ENCODE measurements at regions not wholly inside any gene's neighbourhood (a gene's known extent, or its start where the extent isn't known, plus 50 kb on each side); places are given as distances from the start of the nearest gene placed in this dataset.
"Not testable (repeated sequence)": the region's sequence is repeated elsewhere in the genome, so short reads cannot be mapped to it uniquely, and the experiment has no call there.

DNA sequence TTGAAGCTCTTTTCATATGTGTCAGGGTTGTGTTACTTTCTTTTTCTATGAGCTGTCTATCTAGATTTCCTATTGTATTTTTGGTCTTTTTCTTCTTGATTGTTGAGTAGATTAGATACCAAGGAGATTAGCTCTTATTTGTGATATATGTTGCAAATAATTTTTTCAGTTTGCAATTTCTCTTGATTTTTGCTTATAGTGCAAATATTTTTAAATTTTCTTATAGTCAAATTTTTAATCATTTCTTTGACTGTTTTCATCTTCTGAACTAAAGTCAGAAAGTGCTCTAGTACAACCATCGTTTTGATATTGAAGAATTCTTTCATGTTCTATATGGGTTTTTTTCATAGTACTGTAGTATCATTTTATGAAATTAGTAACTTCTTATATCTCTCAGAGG is 193.7 kb downstream of the OSTF1 start:
- DNase-seq (no peak), ATAC-seq (no peak)

DNA sequence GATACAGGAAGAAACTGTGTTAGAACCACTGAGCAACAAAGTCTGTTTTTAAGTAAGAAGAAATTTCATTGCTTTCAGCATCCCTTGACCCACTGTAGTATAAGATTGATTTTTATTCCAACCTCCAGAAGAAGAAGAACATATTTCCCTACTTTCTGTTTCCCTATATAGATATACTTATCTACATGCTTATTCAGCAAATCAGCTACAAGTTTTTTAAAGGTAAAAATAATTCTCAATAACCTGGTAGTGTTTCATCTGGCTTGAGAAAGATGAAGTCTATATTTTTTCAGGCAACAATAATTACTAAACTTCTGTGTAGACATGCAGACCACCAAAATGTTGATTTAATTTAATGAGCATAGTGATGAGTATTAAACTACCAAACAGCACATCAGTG is 201.0 kb downstream of the OSTF1 start:
- DNase-seq (no peak), ATAC-seq (no peak)

DNA sequence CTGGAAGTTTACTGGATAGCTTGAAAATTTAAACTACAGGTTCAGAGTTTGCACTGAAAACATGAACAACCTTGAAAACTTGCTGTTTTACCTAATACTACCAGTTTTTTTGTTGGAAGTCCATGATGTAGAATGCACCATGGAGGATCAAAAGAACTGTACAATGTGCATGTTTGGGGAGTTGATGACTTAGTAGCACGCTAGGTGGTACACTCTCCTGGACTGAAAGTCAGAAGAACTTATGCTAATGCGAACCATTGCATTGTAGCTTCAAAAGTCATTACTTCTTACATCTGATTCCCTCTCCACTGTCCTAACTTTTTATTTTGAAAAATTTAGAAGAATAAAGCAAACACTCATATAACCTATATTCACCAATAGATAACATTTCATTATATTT is 211.0 kb downstream of the OSTF1 start:
- ATAC-seq (no peak), DNase-seq (no peak)

DNA sequence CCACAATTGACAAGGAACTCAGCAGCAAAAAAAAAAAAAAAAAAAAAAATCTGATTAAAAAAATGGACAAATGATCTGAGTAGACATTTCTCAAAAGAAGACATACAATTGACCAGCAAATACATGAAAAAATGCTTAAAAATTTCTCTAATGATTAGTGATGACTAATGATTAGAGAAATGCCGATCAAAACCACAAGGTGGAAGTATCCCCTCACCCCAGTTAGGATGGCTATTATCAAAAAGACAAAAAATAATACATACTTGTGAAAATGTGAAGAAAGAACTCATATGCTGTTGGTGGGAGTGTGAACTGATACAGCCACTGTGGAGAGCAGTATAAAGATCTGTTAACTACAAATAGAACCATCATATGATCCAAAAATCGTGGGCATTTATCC is 245.3 kb downstream of the OSTF1 start:
- no peak for ATAC-seq
- DNase-seq = no peak

DNA sequence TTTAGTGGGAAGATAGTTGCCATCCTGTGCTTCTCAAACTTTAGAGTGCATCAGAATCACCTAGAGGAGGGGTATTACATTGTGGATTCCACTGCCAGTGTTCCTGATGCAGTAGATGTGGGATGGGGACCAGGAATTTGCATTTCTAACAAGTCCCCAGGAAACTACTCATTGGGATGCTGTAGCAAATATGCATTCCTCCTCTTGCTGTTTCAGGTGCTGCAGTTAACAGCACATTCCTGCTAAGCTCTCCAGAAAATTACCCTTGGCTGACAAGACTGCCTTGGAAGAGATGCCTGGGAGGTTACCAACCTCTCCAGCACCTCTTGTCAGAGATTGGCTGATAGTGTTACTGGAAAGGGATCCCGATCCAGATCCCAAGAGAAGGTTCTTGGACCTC is 270.5 kb downstream of the OSTF1 start:
- ATAC-seq (no peak), DNase-seq (no peak)

DNA sequence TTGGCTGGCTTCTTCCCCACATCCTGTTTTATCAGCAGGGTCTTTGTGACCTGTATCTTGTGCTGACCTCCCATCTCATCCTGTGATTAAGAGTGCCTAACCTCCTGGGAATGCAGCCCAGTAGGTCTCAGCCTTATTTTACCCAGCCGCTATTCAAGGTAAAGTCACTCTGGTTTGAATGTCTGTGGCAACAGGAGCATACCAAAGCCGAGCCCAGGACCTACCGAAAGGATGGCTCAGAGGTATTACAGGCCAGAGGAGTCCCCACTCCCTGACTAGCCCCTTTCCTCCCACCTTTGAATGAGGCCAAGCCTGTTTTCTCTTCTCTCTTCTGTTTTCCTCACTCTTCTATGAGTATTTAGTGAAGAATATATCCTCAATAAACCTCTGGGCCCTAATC is 271.3 kb downstream of the OSTF1 start:
- ATAC-seq = no peak

DNA sequence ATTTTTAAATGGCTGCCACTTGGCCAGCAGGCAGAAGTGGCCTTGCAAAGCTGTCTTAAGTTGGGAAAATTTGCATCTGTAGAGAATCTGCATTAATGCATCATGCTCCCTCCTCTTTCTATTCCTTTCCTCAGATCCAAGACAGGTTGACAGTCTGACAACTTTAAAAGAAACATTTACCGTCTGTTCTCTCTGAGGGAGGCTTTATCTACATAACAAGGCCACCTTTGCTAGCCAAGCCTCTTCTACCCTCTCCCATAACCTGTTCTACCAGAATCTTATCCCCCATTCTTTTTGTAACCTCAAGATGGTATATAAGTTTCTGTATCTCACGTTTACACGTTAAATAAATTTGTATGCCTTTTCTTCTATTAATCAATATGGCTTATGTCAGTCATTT is 271.9 kb downstream of the OSTF1 start:
- no peak for DNase-seq
- no peak for ATAC-seq

More for the DNA sequence above, 271.3 kb downstream of the OSTF1 start:
- no peak for DNase-seq

DNA sequence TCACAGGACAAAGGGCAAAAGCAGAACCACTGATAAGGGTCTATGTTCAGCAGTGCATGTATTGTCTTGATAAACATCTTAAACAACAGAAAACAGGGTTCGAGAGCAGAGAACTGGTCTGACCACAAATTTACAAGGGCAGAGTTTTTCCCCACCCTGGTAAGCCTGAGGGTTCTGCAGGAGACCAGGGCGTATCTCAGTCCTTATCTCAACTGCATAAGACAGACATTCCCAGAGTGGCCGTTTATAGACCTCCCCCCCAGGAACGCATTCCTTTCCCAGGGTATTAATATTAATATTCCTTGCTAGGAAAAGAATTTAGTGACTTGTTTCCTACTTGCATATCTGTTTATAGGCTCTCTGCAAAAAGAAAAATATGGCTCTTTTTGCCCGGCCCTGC is 274.1 kb downstream of the OSTF1 start:
- not testable (repeated sequence) for ATAC-seq, DNase-seq

DNA sequence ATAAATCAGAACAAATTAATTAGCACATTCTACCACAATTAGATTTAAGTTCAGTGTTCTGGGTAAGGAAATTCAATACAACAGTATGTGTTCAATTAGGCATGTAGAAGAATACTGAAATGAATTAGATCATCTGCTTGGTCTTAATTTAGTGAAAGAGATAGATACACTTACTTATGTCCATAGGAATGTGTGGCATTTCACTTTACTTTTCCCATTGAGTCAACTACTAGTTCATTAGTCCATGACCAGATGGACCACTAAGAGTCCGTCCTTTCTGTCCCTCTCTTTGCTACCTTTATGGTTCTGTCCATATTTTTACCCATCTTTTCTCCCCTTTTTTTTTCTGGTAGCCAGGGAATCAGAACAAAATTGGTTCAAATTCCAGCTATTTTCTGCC is 276.9 kb downstream of the OSTF1 start:
- ATAC-seq (no peak), DNase-seq (no peak)

DNA sequence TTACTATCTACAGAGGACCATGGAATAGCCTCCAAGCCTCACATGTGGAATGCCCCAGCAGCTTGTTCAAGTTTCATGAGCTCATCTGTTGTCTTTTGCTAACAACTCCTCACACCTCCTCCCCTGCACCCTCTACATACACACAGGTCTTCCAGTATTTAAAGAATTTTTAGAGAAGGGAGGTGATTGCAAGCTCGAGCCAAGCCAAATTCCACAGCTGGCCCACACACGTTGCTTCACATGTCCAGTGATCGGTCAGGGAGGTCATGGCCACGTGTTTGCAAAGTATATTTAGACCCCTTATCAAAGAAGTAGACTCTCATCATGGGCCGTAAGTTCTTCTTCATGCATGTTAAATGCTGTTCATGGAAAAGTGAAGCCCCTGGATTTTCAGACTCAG is 281.7 kb downstream of the OSTF1 start:
- no peak for ATAC-seq

DNA sequence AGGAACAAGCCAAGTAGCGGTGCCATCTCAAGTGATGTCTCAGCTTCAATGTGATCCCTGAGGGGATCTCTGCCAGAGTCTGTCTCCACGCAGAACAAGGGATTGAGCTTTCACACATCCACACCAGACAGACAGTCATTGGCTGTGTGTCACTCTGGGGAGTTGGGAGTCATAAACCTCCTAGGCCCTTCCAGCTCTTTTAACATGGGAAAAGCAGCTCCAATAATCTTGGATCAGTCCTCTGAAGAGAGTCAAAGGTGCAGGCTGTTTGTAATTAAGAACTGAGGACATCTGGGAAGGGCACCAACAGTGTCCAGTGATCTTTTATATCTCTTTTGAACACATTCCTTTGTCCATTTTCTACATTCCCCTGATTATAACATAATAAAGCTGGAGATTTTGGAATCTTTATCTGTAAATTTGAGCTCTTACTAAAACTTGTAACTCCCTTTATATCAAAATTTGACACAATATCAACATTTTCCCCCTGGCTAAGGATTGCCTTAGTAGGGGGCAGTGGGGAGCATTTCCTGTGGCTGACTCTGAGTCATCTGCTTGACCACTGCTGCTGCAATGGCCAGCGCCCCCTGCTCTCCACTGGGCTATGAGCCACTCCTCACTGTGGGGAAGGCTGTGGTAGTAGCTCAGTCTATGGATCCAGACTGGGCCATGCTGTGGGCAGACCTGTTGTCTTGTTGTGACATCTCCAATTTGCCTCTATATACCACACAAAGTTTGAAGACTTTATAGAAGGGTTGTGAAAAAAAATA is 284.4 kb downstream of the OSTF1 start:
- DNase-seq (no peak), ATAC-seq (no peak)

More for the DNA sequence above, 281.7 kb downstream of the OSTF1 start:
- no peak for DNase-seq

DNA sequence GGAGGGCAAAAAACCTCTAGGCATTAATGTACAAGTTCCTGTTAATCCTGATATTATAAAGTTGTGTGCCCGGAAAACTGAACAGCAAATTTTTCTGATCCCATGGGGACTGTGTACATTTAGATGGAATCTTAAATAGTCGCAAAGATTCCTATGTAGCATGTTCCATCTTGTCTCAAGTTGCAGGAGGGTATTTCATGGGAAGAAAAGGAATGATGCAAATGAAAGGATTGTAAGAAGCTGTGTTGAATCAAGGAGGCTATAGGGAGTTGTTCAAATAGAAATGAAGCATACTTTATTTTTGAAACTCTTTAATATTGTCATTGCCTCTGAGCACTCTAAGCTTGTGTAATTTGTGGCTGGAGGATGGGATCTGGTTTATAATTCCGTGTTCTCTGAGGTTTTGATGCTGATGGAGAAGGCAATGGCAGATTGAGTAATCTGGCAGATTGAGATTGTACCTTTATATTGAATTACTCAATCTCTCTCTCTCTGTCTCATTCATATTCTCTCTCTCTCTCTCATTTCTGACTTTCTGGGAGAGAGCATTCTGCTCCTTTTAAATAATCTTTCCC is 288.5 kb downstream of the OSTF1 start:
- ATAC-seq = no peak
- no peak for DNase-seq

DNA sequence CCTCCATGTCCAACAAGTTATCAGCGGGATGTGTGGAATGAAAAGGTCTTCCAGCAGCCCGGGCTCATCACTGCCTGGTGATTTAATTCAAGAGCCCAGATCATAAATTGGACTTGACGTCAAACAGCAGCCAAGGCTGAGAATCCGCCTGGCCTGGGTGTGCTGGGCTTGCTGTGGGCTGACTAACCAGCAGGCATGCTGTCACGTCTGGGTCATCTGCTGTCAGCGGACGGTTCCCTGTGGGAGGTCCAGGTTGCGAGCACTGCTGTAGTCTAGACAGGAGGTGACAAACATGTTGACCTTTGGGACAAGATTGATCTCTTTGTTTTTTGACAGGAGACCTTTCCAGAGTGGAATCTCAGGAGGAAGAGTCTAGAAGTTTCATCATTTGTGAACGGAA is 289.7 kb downstream of the OSTF1 start:
- no peak for DNase-seq
- no peak for ATAC-seq

DNA sequence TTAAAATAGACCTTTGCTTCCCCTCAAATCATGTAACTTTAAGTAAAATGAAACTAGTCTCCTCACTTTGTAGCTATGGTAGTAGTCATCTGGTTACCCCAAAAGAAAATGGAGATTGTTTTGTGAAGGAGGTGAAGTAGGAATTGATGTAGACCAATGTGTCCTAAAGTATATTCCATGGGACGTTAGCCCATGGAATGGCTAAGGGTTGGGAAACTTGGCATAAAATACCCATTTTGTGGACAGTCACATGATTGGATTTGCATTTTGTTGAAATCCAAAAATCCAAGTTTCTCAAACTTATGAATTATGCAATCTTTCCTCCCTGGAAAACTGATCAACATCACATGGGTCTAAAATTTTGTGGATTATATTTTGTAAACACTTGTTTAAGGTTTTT is 290.6 kb downstream of the OSTF1 start:
- DNase-seq (no peak), ATAC-seq (no peak)

DNA sequence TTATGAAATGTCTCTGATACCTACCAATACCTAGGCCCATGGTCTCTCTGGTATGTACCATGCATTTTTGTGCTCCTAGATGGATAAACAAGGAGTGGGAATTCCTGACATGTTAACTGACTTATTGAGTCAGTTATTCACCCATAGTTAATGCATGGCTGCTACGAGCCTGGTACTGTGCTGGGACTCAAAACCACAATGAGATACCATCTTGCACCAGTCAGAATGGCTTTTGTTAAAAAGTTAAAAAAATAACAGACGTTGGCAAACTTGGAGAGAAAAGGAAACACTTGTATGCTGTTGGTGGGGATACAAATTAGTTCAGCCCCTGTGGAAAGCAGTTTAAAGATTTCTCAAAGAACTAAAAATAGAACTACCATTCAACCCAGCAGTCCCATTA is 293.8 kb downstream of the OSTF1 start:
- DNase-seq = no peak
- no peak for ATAC-seq

DNA sequence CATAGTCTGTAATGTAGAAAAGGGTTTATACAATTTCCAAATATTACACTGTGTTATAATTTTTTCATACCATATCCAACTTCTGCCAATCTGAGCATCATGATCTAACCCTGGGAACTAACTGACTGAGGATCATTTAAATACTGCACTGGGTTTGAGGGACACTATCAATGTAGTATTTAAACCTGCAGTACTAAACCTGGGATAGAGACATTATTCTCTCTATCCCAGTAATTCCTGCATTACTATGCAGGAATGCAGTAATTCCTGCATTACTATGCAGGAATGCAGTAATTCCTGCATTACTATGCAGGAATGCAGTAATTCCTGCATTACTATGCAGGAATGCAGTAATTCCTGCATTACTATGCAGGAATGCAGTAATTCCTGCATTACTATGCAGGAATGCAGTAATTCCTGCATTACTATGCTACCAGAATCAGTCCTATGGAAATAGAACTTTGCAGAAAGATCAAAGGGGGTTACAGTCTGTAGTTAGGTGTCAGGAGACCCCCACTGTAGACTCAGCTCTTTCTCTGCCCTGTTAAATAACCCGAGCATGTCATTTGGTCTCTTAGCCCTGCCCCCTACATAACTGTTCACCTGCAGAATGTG is 295.2 kb downstream of the OSTF1 start:
- ATAC-seq, DNase-seq: not testable (repeated sequence)

DNA sequence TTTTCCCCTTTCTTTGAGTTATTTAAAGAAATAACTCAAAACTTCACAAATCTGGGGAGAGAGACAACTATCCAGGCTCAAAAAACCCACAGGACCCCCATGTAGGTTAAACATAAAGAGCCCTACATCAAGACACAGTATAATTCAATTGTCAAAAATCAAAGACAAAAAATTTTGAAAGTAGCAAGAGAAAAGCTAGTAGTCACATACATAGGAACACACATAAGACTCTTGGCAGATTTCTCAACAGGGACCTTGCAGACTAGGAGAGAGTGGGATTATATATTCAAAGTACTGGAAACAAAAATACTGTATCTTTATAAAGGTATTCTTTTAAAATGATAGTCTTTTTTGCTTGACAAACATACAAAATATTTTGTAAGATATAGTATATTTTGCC is 296.9 kb downstream of the OSTF1 start:
- DNase-seq (no peak), ATAC-seq (no peak)

DNA sequence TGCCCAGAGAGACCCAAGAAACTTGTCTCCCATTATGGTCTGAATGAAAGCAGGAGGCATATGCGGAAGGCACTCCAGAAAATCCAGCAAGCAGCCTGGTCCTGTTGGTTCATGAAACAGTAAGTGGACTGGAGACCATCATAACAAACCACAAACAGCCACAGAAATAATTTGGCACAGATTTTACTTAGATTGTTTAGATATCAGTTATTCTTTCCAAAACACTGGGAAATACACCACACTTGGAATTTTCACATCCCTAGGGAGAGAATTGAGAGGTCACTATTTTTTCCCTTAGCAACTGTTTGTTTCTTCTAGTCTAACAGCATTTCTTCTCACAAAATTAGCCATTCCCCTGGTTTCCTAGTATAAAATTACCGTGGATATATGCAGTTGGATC is 300.8 kb downstream of the OSTF1 start:
- DNase-seq = no peak
- ATAC-seq = no peak

DNA sequence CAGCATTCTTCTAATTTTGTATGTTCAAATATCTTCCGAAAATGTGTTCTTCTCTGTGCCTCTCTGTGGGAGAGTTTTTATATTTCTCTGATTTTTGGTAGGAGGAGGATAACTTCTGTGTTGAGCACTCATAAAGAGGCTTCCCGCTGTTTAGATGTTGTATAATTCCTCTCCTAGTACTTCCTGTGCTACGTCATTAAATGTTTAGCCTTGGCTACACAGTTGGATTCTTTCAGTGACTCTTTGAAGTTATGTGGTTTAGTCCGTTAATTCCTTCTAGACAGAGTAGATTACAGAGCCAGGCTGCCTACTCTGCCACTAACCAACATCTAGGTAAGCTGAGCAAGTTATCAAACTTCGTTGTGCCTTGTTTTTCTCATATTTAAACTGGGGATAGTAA is 302.6 kb downstream of the OSTF1 start:
- ATAC-seq = no peak
- DNase-seq = no peak

DNA sequence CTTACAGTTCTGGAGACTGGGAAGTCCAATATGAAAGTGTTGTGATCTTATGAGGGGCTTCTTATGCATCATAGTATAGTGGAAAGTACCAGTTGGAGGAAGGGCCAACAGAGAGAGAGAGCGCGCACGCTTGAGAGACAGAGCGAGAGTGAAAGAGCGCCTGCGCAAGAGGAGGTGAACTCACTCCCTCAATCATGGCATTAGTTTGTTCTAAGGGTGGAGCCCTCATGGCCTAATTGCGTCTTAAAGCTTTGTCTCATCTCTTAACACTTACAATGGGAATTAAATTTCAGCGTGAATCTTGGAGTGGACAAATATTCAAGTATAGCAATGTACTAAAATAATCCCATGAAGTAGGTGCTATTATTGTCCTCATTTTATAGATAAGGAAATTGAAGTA is 303.2 kb downstream of the OSTF1 start:
- no peak for ATAC-seq
- DNase-seq = no peak

DNA sequence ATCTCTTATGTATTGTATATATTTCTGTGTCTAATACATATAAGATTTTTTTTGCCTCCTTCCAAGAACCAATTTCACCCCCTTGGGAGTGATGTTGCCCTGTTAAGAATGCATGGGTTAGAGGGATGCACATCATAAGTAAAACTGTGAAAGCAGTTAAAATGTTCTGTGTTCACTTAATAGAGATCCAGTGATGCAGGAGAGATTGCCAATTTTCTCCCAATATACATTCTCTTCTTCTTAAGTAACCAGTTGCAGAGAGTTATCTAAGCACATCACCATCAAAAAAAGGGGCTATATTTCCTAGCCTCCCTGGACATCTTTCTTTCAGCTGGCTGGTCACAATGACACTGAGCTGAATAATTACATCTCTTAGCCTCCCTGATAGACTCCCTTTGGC is 307.0 kb downstream of the OSTF1 start:
- ATAC-seq = no peak
- no peak for DNase-seq

DNA sequence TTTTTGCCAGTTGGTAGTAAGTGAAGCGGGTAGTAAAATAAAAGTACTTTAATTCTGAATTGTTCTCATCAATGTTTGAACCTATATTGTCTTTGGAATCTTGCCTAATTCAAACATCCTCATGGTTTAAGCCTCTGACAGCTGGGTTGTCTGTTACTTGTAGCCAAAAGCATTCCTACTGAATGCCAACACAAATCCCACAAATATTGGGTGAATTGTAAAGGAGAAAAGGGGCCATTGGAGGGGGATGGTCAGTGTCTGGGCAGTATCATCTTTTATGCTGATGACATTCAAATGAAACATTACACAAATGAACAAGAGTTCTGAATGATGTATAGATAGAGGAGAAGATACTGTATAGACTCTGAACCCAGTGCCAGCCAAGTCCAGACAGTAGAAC is 309.5 kb downstream of the OSTF1 start:
- no peak for DNase-seq
- ATAC-seq = no peak

DNA sequence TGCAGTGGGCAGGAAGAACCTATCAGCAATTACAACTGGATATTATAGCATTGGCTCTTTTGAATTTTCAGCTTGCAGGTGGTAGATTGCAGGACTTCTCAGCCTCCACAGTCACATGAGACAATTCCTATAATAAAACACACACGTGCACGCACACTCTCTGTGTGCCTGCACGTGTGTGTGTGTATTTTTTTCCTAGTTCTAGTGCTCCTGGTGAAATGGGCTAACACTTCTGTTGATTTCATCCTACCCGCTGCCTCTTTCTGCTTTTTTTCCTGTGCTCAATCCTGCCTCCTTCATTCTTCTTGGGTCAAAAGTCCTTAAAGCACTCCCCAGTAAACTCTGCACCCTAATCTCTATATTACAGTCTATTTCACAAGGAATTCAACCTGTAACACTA is 320.1 kb downstream of the OSTF1 start:
- DNase-seq (no peak), ATAC-seq (no peak)

DNA sequence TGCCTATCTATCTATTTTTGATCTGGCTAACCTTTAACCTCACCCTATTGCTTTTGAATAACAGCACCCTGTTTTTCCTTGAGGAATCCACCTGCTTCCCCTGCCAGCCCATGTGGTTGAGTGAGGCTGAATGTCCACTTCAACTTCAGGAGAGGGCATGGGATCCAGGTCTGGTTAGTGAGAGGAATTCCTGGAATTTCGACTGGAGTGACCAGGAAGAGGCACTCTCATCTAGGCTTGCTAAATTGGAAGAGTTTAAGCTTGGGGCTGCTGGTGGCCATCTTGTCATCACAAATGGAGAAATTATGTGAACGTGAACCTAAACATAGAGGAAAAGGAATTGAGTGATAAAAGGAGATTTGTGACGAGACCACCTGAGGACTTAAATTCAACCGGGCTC is 322.1 kb downstream of the OSTF1 start:
- DNase-seq (no peak), ATAC-seq (no peak)

Data from stimulated activated naive CD8-positive, alpha-beta T cell treated with anti-CD3 and anti-CD28 coated beads, Interleukin-15, Interleukin-2, amounts not matched to agents 100 U/mL and 50 U/mL, for 24 hours (primary cell).